ENCODE measurements at regions not wholly inside any gene's neighbourhood (a gene's known extent, or its start where the extent isn't known, plus 50 kb on each side); places are given as distances from the start of the nearest gene placed in this dataset.

GRCh38 chr12:67816269-67816668 is 167.7 kb downstream of the DYRK2 start:
- no peaks in the 10 kb centered on the region for H3K4me1 ChIP-seq (ENCODE audit: insufficient read depth, low read length, poor library complexity, severe bottlenecking)
- H3K4me2 ChIP-seq (ENCODE audit: low read length) = no peak overlapping the region
- intact Hi-C loops (cut with micrococcal nuclease; ENCODE audit: unreplicated experiment) = no loop called here
- H2AFZ ChIP-seq (ENCODE audit: low read length) = no peak overlapping the region
- no peak for TF ChIP-seq EZH2phosphoT487 (IDR thresholded peaks at IDR 0.05; ENCODE audit: borderline replicate concordance, low read depth, low read length)
- TF ChIP-seq, protein P1, sequence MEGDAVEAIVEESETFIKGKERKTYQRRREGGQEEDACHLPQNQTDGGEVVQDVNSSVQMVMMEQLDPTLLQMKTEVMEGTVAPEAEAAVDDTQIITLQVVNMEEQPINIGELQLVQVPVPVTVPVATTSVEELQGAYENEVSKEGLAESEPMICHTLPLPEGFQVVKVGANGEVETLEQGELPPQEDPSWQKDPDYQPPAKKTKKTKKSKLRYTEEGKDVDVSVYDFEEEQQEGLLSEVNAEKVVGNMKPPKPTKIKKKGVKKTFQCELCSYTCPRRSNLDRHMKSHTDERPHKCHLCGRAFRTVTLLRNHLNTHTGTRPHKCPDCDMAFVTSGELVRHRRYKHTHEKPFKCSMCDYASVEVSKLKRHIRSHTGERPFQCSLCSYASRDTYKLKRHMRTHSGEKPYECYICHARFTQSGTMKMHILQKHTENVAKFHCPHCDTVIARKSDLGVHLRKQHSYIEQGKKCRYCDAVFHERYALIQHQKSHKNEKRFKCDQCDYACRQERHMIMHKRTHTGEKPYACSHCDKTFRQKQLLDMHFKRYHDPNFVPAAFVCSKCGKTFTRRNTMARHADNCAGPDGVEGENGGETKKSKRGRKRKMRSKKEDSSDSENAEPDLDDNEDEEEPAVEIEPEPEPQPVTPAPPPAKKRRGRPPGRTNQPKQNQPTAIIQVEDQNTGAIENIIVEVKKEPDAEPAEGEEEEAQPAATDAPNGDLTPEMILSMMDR (conservative IDR thresholded peaks at IDR 0.05; ENCODE audit: low read length) = no peak
- no peaks in the 10 kb centered on the region for H4K20me1 ChIP-seq (ENCODE audit: insufficient read depth, low read length)
- no peaks in the 10 kb centered on the region for H3K36me3 ChIP-seq (ENCODE audit: insufficient read depth, low read length)
- no peak for DNase-seq (ENCODE audit: low spot score)
- no peaks in the 10 kb centered on the region for H3K9me3 ChIP-seq (ENCODE audit: low read length)
- ChIA-PET CTCF (ENCODE audit: unreplicated experiment) (no interaction called here), POLR2A (no interaction called here)
- no peaks in the 10 kb centered on the region; the same call in 1 of the 2 replicates for H3K9me2 ChIP-seq (ENCODE audit: insufficient read depth, low read length)
- no peak overlapping the region for H3K27ac ChIP-seq (ENCODE audit: low read depth, low read length, poor library complexity, severe bottlenecking)
- no peak overlapping the region for H3K4me3 ChIP-seq (ENCODE audit: low read depth, low read length, poor library complexity, severe bottlenecking)
- no peaks in the 10 kb centered on the region for H3K79me2 ChIP-seq (ENCODE audit: insufficient read depth, low read depth, low read length)
- no TSS peak for BruUV-seq (replicated peaks)

GRCh38 chr12:67818459-67818903 is 169.9 kb downstream of the DYRK2 start:
- Histone ChIP-seq H3K9me2 (ENCODE audit: insufficient read depth, low read length) (no peaks in the 10 kb centered on the region), H3K4me3 (ENCODE audit: low read depth, low read length, poor library complexity, severe bottlenecking) (no peak overlapping the region), H4K20me1 (ENCODE audit: insufficient read depth, low read length) (no peaks in the 10 kb centered on the region), H3K4me2 (ENCODE audit: low read length) (no peak overlapping the region), H3K79me2 (ENCODE audit: insufficient read depth, low read depth, low read length) (no peaks in the 10 kb centered on the region), H2AFZ (ENCODE audit: low read length) (no peak overlapping the region), H3K27ac (ENCODE audit: low read depth, low read length, poor library complexity, severe bottlenecking) (no peak overlapping the region), H3K4me1 (ENCODE audit: insufficient read depth, low read length, poor library complexity, severe bottlenecking) (no peaks in the 10 kb centered on the region), H3K9me3 (ENCODE audit: low read length) (no peaks in the 10 kb centered on the region), H3K36me3 (ENCODE audit: insufficient read depth, low read length) (no peaks in the 10 kb centered on the region)
- POLR2A ChIA-PET = interaction anchor here (0.6 to 2.0 kb wide), 4 partner anchors 11 to 92 kb away, joined by 3 to 6 read pairs (median 4); no protein-coding TSS in a partner anchor
- intact Hi-C loops (cut with micrococcal nuclease; ENCODE audit: unreplicated experiment) = no loop called here
- BruUV-seq (replicated peaks) = no TSS peak
- DNase-seq (ENCODE audit: low spot score) = no peak
- CTCF ChIA-PET (ENCODE audit: unreplicated experiment) = no interaction called here
- TF ChIP-seq, protein P1 (conservative IDR thresholded peaks at IDR 0.05; ENCODE audit: low read length) = no peak
- no peak for TF ChIP-seq EZH2phosphoT487 (IDR thresholded peaks at IDR 0.05; ENCODE audit: borderline replicate concordance, low read depth, low read length)

DNA sequence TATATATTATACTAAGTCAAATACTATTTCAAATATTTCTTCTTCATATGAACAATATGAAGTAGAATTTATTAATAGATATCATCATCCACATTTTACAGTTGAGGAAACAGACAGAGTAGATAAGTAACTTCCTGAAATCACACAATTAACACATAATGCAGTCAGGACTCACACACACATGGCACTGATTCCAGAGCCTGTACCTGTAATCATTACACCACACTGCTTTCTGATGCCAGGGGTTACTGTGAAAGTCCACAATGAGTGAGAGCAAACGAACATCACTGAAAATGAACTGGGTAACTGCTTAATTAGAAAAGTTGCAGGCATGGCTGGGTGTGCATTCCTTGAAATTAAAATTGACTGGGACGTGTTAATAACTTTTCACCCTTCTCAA is 169.3 kb upstream of the IFNG-AS1 start:
- TF ChIP-seq EZH2phosphoT487 (IDR thresholded peaks at IDR 0.05; ENCODE audit: borderline replicate concordance, low read depth, low read length) = no peak
- TF ChIP-seq, protein P1 (conservative IDR thresholded peaks at IDR 0.05; ENCODE audit: low read length) = no peak
- BruUV-seq (replicated peaks) = no TSS peak
- DNase-seq (ENCODE audit: low spot score) = no peak
- Histone ChIP-seq H3K9me2 (ENCODE audit: insufficient read depth, low read length) (no peaks in the 10 kb centered on the region), H3K9me3 (ENCODE audit: low read length) (no peaks in the 10 kb centered on the region), H3K4me2 (ENCODE audit: low read length) (no peak overlapping the region), H3K36me3 (ENCODE audit: insufficient read depth, low read length) (no peaks in the 10 kb centered on the region), H2AFZ (ENCODE audit: low read length) (no peak overlapping the region), H4K20me1 (ENCODE audit: insufficient read depth, low read length) (no peaks in the 10 kb centered on the region), H3K4me1 (ENCODE audit: insufficient read depth, low read length, poor library complexity, severe bottlenecking) (no peaks in the 10 kb centered on the region), H3K79me2 (ENCODE audit: insufficient read depth, low read depth, low read length) (no peaks in the 10 kb centered on the region), H3K27ac (ENCODE audit: low read depth, low read length, poor library complexity, severe bottlenecking) (no peak overlapping the region), H3K4me3 (ENCODE audit: low read depth, low read length, poor library complexity, severe bottlenecking) (no peak overlapping the region)
- intact Hi-C loops (cut with micrococcal nuclease; ENCODE audit: unreplicated experiment) = no loop called here
- ChIA-PET POLR2A (no interaction called here), CTCF (ENCODE audit: unreplicated experiment) (no interaction called here)
